Cerebellar cortex (tissue), 1 donor: ENCODE measurements at regions not wholly inside any gene's neighbourhood (a gene's known extent, or its start where the extent isn't known, plus 50 kb on each side); places are given as distances from the start of the nearest gene placed in this dataset.

Experiments
- DNase-seq: peaks from one replicate; pipeline ENCODE4 v3.0.0-alpha.2; 2015; ENCODE audit warnings: low spot score

DNA sequence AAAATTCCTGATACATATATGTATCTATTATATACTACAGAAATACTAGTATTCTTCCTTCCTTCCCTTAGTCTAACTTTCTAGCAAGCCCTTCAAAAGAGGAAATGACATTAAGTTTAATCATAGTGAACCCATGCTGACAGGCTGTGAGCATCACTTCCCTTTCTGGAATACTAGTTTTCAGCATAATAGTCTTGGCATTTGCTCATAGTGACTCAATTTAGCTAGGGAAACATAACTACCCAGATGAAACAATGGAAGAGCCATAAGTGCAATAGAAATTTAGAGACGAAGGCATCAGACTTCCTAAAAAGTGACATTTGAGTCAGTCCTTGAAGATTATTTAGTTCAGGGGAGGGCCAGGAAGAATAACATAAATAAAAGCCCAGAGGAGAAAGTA lies 184.5 kb upstream of the CRY1 start:
- DNase-seq = no peak

DNA sequence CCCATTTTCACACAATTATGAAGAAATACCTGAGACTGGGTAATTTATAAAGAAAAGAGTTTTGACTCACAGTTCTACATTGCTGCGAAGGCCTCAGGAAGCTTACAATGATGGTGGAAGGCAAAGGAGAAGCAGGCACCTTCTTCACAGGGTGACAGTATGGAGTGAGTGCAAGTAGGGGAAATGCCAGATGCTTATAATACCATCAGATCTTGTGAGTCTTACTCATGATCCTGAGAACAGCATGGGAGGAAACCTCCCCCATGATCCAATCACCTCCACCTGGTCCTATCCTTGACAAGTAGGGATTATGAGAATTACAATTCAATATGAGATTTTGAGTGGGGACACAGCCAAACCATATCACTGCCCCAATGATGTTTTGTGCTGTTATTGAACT lies 189.3 kb upstream of the CRY1 start:
- DNase-seq = no peak

DNA sequence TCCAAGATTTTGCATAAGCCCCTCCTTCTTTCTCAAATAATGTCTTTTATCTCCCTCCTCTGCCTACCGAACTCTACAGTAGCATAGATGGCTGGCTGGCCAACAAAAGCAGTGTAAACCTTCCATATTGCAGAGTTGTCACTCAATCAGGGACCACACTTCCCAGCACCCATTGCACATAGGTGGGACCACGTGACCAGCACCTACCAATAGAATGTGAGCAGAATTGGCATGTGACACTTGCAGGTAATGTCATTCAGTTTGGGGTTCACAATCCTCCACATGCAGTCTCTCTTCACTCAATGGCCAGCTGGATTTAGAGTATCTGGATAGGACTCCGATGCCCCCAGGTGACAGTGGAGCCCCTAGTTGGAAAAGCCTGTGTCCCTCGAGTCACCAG lies 190.3 kb upstream of the CRY1 start:
- DNase-seq = no peak

DNA sequence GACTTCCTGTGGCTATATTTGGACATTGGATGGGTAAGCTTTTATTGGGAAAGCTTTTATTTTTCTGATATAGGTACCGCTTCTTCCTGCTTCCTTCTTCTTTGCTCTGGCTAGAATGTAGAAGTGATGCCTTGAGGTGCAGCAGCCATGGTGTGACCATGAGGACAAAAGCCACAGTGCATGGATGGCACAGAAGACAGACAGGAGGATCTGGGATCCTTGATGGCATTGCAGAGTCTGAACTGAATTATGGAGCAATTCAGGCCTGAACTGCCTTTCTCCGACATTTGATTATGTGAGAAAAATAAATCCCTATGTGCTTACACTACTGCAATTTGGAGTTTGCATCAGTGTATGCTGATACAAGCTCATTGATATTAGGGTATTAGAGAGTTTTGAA lies 191.3 kb upstream of the CRY1 start:
- DNase-seq = no peak

DNA sequence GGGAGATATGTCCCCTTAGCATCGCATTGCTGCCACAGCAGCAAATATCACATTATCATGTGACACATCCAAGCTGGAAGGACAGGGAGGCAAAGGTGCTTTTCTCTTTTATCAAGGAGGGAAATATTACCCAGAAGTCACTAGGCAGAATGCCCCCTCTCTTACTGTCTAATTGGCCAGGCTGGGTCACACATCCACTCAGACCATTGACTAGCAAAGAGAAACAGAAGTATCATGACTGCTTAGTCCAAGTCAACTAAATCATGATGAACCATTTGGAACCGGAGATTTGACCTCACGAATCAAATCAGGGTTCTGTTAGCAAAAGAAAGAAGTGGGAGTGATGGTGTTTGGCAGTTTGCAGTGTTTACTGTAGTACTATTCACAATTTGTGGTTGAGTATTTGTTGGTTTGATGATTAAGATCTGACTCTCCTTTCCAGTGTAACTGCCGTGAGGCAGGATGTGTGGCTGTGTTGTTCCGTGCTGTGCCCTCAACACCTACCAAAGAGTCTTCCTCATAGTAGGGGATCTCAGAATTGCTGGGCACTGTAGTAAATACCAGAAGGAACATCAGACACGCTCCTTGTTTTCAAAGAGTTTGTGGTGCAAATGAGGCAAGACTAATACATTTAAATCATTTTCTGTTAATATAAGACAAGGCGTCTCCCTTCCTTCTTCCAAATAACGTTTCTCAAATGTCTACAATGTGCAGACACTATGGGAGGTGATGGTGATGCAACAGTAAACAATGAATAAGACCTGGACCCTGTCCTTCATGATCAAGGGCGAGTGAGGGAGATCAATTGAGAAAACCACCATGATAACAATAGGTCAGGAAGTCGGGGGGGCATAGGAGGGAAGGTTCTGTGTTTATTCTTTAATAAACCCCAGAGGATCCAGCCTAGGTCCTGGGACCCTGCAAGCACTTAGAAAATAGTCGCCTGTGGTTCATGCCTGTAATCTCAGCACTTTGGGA lies 194.4 kb upstream of the CRY1 start:
- DNase-seq = no peak

DNA sequence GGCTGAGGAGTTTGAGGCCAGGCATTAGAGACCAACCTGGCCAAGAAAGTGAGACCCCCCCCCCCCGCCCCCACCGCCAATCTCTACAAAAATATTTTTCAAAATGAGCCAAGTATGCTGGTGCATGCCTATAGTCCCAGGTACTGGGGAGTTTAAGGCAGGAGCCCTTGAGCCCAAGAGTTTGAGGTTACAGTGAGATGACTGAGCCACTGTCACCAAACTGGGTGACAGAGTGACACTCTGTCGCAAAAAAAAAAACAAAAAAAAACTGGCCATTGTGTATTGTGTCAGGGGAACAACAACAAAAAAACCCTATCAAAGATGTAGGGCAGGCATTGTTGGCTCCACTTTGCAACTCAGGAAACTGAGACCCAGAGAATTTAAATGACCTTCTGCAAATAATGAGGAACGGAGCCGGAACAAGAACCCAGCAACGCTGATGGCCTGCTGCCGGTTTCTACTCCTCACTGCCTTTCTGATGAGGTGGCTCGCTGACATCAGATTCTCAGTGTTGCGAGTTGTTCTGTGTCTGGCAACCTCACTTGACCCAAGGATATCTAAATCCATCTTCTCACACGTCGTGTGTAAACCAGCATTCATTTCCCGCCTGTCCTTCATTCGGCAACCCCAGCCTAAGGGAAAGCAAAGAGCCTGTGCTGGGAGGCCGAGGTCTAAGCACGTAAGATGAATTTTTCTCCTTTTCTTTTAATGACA lies 195.2 kb upstream of the CRY1 start:
- DNase-seq = no peak

DNA sequence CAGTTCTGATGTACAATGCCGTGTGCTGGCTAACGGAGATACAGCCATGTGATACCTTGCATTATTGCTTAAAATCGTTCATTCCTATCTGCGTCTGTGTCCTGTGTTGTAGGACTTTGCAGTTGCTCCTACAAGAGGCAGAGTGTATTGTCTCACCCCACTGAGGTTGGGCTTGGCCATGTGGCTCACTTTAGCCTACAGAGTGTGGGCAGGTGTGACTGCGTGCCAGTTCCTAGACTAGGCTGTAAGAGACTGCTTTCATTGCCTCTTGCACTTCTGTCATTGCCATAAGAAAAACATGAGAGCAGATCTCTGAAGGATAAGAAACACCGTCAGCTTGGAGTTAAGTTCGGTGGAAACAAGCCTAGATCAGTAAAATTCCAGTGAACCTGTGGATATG lies 197.7 kb upstream of the CRY1 start:
- DNase-seq = no peak

DNA sequence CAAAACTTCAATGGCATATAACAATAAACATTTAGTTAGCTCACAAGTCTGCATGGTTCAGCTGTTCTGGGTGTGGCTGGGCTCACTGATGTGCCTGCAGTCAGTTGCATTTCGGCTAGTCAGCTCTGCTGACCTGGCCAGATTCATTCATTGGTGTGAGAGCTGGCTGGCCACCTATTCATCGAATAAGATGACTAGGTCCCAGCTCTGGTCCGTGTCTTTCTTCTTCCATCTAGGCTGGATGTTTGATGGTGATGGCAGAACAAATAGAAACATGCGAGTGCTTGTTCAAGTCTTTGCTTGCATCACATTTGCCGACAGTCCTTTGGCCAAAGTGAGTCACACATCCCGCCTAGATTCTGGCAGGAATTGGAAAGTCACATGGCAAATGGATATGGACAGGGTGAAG lies 203.3 kb upstream of the CRY1 start:
- no peak for DNase-seq

DNA sequence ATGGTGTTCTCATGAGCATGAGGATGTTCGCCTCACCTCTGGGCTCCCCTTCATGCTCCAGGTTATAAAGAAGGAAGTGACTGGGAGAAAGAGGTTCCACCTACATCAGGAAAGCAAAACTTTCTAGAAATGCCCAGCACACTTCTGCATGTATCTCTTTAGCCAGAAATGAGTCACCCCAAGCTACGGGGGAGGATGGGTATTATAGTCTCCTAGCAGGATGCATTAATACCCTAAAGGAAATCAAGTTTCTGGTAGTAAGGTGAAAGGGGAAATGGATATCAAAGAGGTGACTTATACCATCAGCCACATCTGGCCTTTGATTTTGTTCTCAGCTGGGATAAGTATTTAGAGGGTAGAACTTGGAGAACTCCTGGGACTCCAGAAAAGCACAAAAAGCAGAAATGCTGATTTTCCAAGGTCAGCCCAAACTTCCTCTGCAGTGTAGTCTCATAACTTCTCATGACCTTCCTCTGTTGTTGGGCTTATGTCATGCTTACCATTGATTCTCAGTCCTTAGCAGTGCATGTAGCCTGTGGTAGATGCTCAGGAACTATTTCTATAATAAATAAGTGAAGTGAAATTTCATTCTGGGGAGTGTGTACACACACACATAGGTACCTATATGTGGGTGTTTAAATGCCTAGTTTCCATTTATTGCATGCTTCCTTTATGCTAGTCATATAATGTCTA lies 209.4 kb upstream of the CRY1 start:
- no peak for DNase-seq

DNA sequence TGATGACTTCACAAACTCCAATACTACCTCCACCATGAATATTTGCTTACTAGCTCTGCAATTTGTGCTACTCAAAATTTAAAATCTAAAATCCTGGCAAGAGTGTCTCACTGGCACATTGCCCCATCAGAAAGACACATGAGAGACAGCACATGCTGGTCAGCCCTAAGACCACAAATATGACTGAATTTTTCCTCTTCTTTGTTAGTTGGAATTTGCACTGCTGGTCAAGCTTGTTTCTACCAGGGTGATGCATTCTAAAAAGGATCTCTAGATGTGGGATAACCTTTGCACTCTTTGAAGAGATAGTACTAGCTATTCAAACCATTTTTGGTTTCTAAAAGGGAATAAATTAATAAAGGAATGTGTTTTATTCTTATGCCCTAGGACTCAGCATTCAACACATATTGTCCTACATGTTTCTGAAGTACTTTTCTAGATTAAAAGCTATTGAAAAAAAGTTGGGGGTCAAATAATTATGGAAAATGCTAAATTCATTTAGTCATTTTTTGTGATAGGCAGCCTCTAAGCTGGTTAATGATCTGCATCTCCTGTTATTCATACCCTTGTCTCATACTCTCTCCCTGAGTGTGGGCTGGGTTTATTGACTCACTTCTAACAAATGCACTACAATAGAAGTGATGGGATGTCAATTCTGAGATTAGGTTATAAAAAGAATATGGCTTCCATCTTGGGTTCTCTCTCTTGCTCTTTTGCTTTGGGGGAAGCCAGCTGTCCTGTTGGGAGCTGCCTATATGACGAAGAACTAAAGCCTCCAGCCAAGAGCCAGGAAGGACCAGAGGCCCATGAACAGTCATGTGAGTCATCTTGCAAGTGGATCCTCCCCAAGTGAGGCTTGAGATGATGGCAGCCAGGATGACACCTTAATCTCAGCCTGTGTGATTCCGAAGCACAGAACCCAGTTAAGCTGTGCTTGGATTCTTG lies 211.5 kb upstream of the CRY1 start:
- DNase-seq = no peak

DNA sequence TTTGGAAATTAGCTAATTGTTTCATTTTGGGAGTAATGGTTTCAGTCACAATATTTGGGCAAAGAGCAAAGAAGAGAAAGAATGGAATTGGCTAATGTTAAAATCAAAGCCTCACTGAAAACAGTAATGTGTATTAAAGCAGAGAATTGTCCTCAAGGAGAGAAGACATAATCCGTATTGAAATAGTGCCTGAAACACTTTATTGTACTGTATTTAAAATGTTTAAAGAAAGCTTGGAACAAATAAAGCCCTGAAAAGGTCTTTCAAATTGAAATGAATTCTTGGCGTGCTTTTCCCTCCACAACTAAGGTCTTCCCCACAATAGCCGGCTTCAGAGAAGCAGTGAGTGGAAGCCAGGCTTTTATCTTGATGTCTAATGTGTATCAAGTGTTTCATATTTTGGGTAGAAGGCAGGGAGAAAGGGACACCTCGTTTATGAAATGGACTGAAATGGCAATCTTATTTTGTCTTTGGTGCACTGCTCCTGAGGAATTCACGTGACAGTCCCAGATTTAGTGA lies 212.9 kb upstream of the CRY1 start:
- DNase-seq = no peak

DNA sequence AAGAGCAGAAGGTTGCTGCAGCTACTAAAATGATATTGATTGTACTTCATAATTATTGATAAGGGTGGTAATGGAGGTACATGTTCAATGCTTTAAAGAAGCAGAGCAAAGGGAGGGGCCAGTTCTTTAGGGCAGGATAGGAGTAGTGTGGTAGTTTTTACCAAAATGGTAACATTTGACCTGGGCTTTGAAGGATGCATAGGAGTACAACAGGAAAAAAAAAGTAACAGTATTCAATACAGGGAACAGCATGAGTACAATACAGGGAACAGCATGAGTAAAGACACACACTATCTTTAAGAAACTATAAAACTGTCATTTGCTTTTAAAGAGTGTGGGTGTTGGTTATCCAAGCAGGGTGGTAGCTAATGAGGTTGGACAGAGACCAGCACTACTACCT lies 215.0 kb upstream of the CRY1 start:
- DNase-seq = no peak

DNA sequence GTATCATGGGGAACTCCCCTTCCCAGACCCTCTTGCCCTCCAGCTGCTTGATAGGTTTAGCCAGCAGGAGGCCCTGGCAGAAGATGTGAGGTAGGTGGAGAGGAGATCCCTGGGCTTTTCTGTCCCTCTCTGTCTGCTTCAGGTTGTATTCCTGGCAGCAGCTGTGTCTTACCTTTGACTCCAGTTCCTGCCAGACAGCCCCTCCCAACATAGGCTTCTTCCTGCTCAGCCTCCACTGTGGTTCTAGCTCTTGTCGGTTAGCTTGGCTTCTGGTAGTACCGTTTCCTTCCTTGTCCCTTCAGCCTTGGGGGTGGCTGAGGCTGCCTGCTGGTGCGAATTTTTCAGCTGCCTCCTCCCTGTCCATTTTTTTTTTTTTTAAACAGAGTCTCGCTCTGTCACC lies 215.7 kb upstream of the CRY1 start:
- DNase-seq = no peak

DNA sequence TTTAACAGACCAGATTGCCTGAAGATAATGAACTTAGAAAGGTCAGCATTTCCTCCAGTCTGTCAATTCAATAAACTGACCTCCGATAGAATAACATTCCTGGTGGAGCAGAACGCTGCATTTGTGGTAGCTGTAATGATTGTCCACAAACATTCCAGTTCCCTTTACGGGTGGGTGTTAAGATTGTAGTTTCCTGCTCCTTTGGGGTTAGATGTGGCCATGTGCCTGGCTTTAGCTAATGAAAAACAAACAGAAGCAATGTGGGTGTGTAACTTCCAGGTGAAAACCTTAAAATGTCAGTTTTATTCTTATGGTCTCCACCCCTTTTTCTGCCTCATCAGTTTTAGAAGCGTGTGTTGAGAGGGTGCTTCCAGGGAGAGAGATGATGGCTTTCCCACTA lies 217.3 kb upstream of the CRY1 start:
- no peak for DNase-seq

DNA sequence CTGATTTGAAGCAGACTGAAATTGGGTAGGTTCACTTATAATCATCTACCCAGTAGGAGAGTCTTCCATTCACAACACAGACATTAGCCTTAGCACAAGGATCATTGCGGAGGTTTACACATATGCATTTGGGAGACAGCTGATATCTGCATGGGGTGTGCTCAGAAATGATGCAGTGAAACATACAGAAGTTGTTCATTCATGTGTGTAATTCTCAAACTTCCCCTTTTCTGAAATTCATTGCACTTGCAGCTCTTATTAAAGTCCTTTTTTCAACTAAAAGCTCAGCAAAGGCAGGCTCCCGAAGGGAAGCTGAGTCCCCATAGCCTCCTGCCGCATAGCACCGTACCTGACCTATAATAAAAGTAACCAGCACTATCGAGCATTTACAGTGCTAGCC lies 218.3 kb upstream of the CRY1 start:
- no peak for DNase-seq

DNA sequence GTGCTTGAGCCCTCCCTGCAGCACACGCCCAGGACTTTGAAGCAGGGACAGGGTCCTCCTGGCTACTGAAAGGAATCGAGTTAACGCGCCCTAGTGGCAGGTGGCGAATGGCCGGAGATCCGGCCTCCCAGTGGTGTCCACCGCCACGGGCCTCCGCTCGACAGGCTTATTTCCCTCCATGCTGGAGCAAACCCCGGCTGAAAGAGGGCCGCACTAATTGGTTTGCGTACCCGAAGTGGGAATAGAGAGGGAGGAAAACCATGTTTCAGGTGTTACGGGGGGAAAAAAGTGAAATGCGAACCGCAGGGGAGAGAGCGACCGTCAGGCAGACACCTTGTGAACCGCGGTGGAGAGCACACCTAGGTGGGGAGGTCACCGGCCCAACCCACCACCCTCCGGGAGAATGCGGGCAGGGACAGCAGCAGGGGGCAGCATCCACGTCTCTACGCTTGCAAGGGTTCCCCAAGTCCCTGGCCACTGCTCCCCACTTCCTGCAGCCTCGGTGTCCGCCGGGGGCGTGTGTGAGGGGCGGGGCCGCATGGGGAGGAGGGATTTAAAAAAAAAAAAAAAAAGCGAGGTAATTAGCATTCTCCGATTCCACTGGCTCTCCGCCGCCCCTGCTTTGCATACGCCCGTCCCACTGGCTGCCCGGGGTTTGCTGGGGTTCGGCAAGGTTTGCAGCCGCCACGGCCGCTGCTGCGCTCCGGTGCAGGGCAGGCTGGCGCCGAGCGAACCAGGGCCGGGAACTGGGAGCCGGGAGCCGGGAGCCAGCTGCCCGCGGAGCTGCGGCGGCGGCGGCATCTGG lies 224.6 kb upstream of the CRY1 start:
- DNase-seq = peak; percentile 62

DNA sequence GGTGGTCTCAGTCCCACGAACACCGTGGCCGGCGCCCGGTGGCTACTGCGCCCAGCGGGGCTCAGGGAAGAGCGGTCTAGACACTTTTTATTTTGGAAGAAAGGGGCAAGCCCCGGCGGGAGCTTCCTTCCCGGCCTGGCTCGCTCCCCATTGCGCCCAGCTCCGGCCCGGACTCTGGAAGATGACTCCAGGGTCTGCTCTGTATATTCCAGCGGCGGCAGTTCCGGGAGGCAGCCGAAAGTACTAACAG lies 225.1 kb upstream of the CRY1 start:
- DNase-seq = no peak

DNA sequence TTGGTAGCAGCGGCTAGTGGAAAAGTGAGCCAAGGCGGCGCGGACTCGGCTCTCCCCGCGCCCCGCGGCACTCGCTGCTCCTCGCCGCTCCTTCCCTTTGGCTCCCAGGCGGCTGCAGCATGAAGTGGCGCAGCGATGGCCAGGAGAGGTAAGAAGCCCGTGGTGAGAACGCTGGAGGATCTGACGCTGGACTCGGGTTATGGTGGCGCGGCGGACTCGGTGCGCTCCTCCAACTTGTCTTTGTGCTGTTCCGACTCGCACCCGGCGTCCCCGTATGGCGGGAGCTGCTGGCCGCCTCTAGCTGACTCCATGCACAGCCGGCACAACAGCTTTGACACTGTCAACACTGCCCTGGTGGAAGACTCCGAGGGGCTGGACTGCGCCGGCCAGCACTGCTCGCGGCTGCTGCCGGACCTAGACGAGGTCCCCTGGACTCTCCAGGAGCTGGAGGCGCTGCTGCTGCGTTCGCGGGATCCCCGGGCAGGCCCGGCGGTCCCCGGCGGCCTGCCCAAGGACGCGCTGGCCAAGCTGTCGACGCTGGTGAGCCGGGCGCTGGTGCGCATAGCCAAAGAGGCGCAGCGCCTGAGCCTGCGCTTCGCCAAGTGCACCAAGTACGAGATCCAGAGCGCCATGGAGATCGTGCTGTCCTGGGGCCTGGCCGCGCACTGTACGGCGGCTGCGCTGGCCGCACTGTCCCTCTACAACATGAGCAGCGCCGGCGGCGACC lies 225.6 kb upstream of the CRY1 start:
- DNase-seq = peak; percentile 10

DNA sequence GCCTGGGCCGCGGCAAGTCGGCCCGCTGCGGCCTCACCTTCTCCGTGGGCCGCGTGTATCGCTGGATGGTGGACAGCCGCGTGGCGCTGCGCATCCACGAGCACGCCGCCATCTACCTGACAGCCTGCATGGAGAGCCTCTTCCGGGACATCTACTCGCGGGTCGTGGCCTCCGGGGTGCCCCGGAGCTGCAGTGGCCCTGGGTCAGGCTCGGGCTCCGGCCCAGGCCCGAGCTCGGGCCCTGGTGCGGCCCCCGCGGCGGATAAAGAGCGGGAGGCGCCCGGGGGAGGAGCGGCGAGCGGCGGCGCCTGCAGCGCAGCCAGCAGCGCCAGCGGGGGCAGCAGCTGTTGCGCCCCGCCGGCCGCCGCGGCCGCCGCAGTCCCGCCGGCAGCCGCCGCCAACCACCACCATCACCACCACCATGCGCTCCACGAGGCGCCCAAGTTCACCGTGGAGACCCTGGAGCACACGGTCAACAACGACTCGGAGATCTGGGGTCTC lies 226.2 kb upstream of the CRY1 start:
- no peak for DNase-seq
